Pancreas (tissue), 10 donors: ENCODE measurements at regions not wholly inside any gene's neighbourhood (a gene's known extent, or its start where the extent isn't known, plus 50 kb on each side); places are given as distances from the start of the nearest gene placed in this dataset.

Experiments
- ATAC-seq, 4 donors: fragments of 200-7000 bp; cut with Tn5 transposase; one replicate each; pipeline versions ENCODE4 v1.8.0 to v1.9.1; 2020; ENCODE audit warnings: mild to moderate bottlenecking in 4 of 4, moderate library complexity in 4 of 4
- DNase-seq, 6 donors: peaks; one replicate each; pipeline ENCODE4 v3.0.0-alpha.2; 2020
- FAIRE-seq: peaks from 2 replicates; lab custom pipeline; 2012; peaks lifted over from hg19 to GRCh38; lab: Jason Lieb, UNC
- H3K27ac ChIP-seq, 4 donors: fragments of 200-600 bp; sonication (generic); 1 replicate in 3 of 4; 2 replicates in 1 of 4; pipeline versions ENCODE4 v1.5.0 to v1.8.0; 2020
- H3K27me3 ChIP-seq, 4 donors: fragments of 200-600 bp; one replicate each; pipeline ENCODE4 v1.8.0; 2021
- H3K36me3 ChIP-seq, 3 donors: fragments of 200-600 bp; sonication (generic) in 1 of 3; one replicate each; pipeline versions ENCODE4 v1.5.0 to v1.8.0; 2020 to 2021
- H3K4me1 ChIP-seq, 3 donors: fragments of 200-600 bp; one replicate each; pipeline ENCODE4 v1.8.0; 2021
- H3K4me3 ChIP-seq, 4 donors: fragments of 200-600 bp; sonication (generic) in 2 of 4; one replicate each; pipeline versions ENCODE4 v1.5.0 to v1.8.0; 2020 to 2021
- H3K9me3 ChIP-seq, 4 donors: fragments of 200-600 bp; one replicate each; pipeline ENCODE4 v1.8.0; 2021
- CTCF ChIP-seq, 4 donors: fragments of 200-600 bp; sonication (generic) in 3 of 4; IDR thresholded peaks; one replicate each; pipeline versions ENCODE4 v1.5.0 to v1.8.0; 2021; ENCODE audit warnings: antibody characterized with exemption in 4 of 4
- WGBS, 2 donors: extraction: QIAGEN DNeasy Blood & Tissue Kit; methylation state at CpG; one replicate each; pipeline ENCODE4 v1.1.7; 2013; 5-methylcytosine and 5-hydroxymethylcytosine counted together
- intact Hi-C, 3 donors: fragments of 100-400 bp; cut with DNase I; formaldehyde crosslinking; loops; one replicate each; pipeline versions ENCODE4 v1.11.1 to v1.14.2; 2022
- donor health status: healthy with polysubstance abuse.
- donor health status: DM: no; HTN: no; CAD: no; lungs with moderate emphysema.
- donor health status: DM: no; HTN: no; CAD: no.
- donor health status: control.
- donor health status: control.
- donor health status: Bipolar disorder and iron deficiency.
- donor health status: DM: yes; HTN: yes; CAD: no.
- donor health status: DM: no; HTN: no; CAD: no.
- donor health status: DM: no; HTN: no; CAD: no.
- donor health status: DM: yes; HTN: yes; CAD: no.

- WGBS, 2 donors, result 59 to 66% methylated on average over 9 of the region's 9 CpGs
- no peak for TF ChIP-seq CTCF (IDR thresholded peaks at IDR 0.05)
- DNase-seq (no peak), FAIRE-seq (no peak), ATAC-seq (no peak)
- Histone ChIP-seq H3K36me3 (no peaks in the 10 kb centered on the region), H3K27ac (no peak overlapping the region), H3K4me1 (no peaks in the 10 kb centered on the region), H3K9me3 (no peaks in the 10 kb centered on the region), H3K27me3 (no peaks in the 10 kb centered on the region), H3K4me3 (no peak overlapping the region)
- intact Hi-C loops, result no loop called here
Measured at GRCh38 chr14:98955036-98955740, 316.8 kb downstream of the BCL11B start.

DNA sequence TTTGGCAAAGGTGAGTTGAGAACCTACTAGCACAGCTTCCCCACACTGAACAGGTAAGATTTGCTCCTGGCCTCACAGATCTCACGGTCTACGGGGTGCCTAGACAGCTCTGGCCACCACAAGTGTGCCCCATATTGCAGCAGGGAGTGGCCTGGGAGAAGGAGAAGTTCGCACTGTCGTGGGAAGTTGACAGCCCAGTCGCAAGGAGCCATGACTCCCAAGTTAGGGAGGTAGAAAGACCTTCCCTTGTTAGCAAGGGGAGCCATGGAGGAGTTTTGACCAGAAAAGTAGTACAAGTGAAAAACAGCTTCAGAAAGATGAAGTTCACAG is 316.3 kb downstream of the BCL11B start:
- no peaks in the 10 kb centered on the region for H3K9me3 ChIP-seq
- H3K4me1 ChIP-seq, result no peaks in the 10 kb centered on the region
- H3K27ac ChIP-seq, result no peak overlapping the region
- FAIRE-seq, result no peak
- no peak for ATAC-seq
- no peak for TF ChIP-seq CTCF (IDR thresholded peaks at IDR 0.05)
- WGBS, 2 donors, result 72 to 86% methylated on average over 5 of the region's 5 CpGs
- no peak for DNase-seq
- no peaks in the 10 kb centered on the region for H3K36me3 ChIP-seq
- H3K27me3 ChIP-seq, result no peaks in the 10 kb centered on the region
- intact Hi-C loops, result no loop called here
- H3K4me3 ChIP-seq, result no peak overlapping the region

- 74 to 76% methylated on average over 7 of the region's 7 CpGs for WGBS, 2 donors
- H3K27me3 ChIP-seq, result no peaks in the 10 kb centered on the region
- H3K4me1 ChIP-seq, result no peaks in the 10 kb centered on the region
- H3K36me3 ChIP-seq, result no peaks in the 10 kb centered on the region
- intact Hi-C loops, result no loop called here
- ATAC-seq, result no peak
- no peak overlapping the region for H3K27ac ChIP-seq
- no peak for TF ChIP-seq CTCF (IDR thresholded peaks at IDR 0.05)
- DNase-seq, result no peak
- FAIRE-seq, result no peak
- H3K9me3 ChIP-seq, result no peaks in the 10 kb centered on the region
- H3K4me3 ChIP-seq, result no peak overlapping the region
Measured at GRCh38 chr14:98956181-98956580, 315.8 kb downstream of the BCL11B start.

GRCh38 chr14:98956661-98957060 is 315.3 kb downstream of the BCL11B start:
- FAIRE-seq, result no peak
- WGBS, 2 donors, result 57 to 62% methylated on average over 2 of the region's 2 CpGs
- ATAC-seq, result no peak

More at GRCh38 chr14:98956661-98957060, 315.3 kb downstream of the BCL11B start:
- H3K4me1 ChIP-seq, result no peaks in the 10 kb centered on the region
- no peaks in the 10 kb centered on the region for H3K36me3 ChIP-seq
- H3K4me3 ChIP-seq, result no peak overlapping the region
- no peak for DNase-seq
- TF ChIP-seq CTCF (IDR thresholded peaks at IDR 0.05), result no peak
- no peaks in the 10 kb centered on the region for H3K9me3 ChIP-seq
- H3K27me3 ChIP-seq, result no peaks in the 10 kb centered on the region
- intact Hi-C loops, result no loop called here
- no peak overlapping the region for H3K27ac ChIP-seq
